Neural crest cell (in vitro differentiated cells): ENCODE measurements at regions not wholly inside any gene's neighbourhood (a gene's known extent, or its start where the extent isn't known, plus 50 kb on each side); places are given as distances from the start of the nearest gene placed in this dataset.
"Not testable (repeated sequence)": the region's sequence is repeated elsewhere in the genome, so short reads cannot be mapped to it uniquely, and the experiment has no call there.

Experiments
- DNase-seq: peaks from one replicate; pipeline ENCODE4 v3.0.0; 2021; ENCODE audit warnings: low read depth, mixed read lengths, low spot score
- H3K27ac Mint-ChIP-seq: one replicate; pipeline ENCODE4 v1.8.0; 2021; ENCODE audit warnings: mild to moderate bottlenecking, mixed read lengths; ENCODE audit not compliant: unreplicated experiment
- H3K27me3 Mint-ChIP-seq: 2 replicates; pipeline ENCODE4 v1.8.0; 2021; ENCODE audit warnings: low read depth, mild to moderate bottlenecking, mixed read lengths
- H3K36me3 Mint-ChIP-seq: 2 replicates; pipeline ENCODE4 v1.8.0; 2021; ENCODE audit warnings: low read depth, mild to moderate bottlenecking, mixed read lengths
- H3K4me1 Mint-ChIP-seq: 2 replicates; pipeline ENCODE4 v1.8.0; 2021; ENCODE audit warnings: mixed read lengths
- H3K4me3 Mint-ChIP-seq: one replicate; pipeline ENCODE4 v1.8.0; 2021; ENCODE audit warnings: mild to moderate bottlenecking, mixed read lengths
- H3K9me3 Mint-ChIP-seq: 2 replicates; pipeline ENCODE4 v1.8.0; 2021; ENCODE audit warnings: mixed read lengths
- CTCF ChIP-seq: fragments of 200-600 bp; sonication (generic); conservative IDR thresholded peaks from 2 replicates; pipeline ENCODE4 v1.5.0; 2021; ENCODE audit warnings: antibody characterized with exemption, mild to moderate bottlenecking

DNA sequence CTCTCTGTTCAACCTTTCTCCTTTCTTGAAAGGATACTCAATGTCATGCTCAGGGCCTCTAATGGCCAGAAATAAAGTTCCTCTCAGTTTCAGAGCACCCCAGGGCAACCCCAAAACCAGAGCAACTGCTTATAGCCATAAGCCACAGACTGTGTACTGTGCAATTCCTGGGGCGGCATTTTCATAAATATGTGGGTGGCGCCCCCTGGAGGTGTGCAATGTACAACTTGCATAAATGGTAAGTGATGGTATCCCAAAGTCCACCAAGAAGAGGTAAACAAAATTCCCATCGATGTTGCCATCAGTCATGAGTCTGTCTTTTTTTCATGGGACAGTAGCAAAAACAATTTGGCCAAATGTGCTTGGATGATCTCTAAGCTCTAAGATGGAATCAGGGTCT lies 108.4 kb upstream of the ROPN1B start:
- not testable (repeated sequence) for H3K27me3 Mint-ChIP-seq, H3K9me3 Mint-ChIP-seq, DNase-seq, H3K27ac Mint-ChIP-seq, H3K36me3 Mint-ChIP-seq, H3K4me1 Mint-ChIP-seq, H3K4me3 Mint-ChIP-seq
- TF ChIP-seq CTCF = peak; percentile 34

DNA sequence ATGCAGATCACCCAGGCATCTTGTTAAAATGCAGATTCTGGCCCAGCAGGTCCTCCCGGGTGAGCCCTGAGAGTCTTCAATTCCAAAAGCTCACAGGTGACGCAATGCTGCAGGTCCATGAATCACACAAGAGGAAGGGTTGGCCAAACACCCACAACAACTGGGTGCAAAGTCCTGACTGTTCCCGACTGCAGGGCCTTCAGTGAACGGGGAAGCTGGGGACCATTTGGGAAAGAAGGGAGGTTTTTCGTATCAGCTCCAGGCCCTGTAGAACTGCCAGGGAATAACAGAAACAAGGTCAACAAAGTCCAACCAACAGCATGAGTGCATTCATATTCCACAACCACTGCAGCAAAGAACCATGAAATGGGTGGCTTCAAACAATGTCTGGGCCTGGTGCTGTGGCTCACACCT lies 106.1 kb upstream of the ROPN1B start:
- not testable (repeated sequence) for H3K4me3 Mint-ChIP-seq, H3K4me1 Mint-ChIP-seq, H3K36me3 Mint-ChIP-seq, H3K27ac Mint-ChIP-seq, H3K27me3 Mint-ChIP-seq, DNase-seq, H3K9me3 Mint-ChIP-seq

DNA sequence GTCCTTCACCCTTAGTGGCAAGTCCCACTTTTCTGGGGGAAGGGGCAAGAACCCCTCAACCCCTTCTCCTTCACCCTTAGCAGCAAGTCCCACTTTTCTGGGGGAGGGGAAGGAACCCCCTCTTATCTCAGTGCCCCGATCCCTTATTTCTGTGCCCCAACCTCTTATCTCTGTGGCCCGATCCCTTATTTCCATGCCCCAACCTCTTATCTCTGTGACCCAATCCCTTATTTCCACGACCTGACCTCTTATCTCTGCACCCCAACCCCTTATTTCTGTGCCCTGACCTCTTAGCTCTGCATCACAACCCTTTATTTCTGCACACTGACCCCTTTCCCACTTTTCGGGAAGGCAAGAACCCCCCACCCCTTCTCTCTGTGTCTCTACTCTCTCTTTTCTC lies 104.4 kb upstream of the ROPN1B start:
- H3K36me3 Mint-ChIP-seq, H3K4me3 Mint-ChIP-seq, DNase-seq, H3K4me1 Mint-ChIP-seq, H3K27ac Mint-ChIP-seq, H3K27me3 Mint-ChIP-seq, H3K9me3 Mint-ChIP-seq: not testable (repeated sequence)

- H3K27ac Mint-ChIP-seq, H3K4me3 Mint-ChIP-seq, DNase-seq, H3K27me3 Mint-ChIP-seq, H3K9me3 Mint-ChIP-seq, H3K4me1 Mint-ChIP-seq: not testable (repeated sequence)
- peaks cover 19% of the 10 kb centered on the region for H3K36me3 Mint-ChIP-seq
These were observed 83.0 kb upstream of the ROPN1B start for GRCh38 chr3:125886006-125886405.

DNA sequence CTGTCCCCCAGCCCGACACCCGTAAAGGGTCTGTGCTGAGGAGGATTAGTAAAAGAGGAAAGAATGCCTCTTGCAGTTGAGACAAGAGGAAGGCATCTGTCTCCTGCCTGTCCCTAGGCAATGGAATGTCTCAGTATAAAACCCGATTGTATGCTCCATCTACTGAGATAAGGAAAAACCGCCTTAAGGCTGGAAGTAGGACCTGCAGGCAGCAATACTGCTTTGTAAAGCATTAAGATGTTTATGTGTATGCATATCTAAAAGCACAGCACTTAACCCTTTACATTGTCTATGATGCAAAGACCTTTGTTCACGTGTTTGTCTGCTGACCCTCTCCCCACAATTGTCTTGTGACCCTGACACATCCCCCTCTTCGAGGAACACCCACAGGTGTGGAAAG lies 69.8 kb upstream of the ROPN1B start:
- DNase-seq, H3K27ac Mint-ChIP-seq, H3K27me3 Mint-ChIP-seq, H3K36me3 Mint-ChIP-seq, H3K4me1 Mint-ChIP-seq, H3K9me3 Mint-ChIP-seq, H3K4me3 Mint-ChIP-seq: not testable (repeated sequence)

DNA sequence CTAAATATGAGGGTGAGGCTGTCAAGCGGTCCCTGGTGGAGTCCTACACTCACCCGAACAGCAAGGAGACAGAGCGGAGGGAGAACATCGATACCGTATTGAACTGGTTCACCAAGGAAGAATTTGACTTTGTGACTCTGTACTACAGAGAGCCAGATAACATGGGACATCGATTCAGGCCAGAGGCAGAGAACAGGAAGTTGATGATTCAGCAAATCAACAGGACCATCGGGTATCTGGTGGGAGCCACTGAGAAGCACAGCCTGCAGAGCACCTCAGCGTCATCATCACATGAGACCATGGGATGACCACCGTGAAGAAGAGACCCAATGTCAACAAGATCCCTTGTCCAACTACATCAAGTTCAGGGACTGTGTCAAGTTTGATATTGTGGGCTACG lies 67.5 kb upstream of the ROPN1B start:
- not testable (repeated sequence) for H3K27ac Mint-ChIP-seq, H3K27me3 Mint-ChIP-seq, H3K4me3 Mint-ChIP-seq, DNase-seq, H3K9me3 Mint-ChIP-seq, H3K4me1 Mint-ChIP-seq
- H3K36me3 Mint-ChIP-seq = peaks cover 11% of the 10 kb centered on the region

GRCh38 chr3:125903780-125904455 lies 65.1 kb upstream of the ROPN1B start:
- not testable (repeated sequence) for H3K9me3 Mint-ChIP-seq, H3K4me1 Mint-ChIP-seq, DNase-seq, H3K27me3 Mint-ChIP-seq, H3K4me3 Mint-ChIP-seq, H3K27ac Mint-ChIP-seq
- peaks cover 11% of the 10 kb centered on the region for H3K36me3 Mint-ChIP-seq

DNA sequence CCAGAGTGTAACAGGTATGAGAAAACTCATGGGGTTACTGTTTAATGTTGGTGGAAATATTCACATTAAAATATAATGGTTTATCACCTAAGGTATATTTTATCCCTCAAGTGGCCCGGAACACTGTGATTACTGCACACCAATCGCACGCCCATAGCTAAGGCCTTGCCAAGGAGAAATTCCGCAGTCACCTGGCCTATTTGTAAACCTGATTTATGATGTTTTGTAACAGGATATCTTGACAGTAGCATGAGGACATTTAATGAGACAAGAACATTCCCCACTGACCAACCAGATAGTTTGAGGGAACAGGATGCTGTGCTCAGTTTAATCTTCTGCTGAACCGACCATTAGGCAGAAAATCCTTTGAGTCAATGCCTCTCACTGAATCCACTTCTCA lies 61.7 kb upstream of the ROPN1B start:
- not testable (repeated sequence) for H3K36me3 Mint-ChIP-seq, H3K4me1 Mint-ChIP-seq, H3K4me3 Mint-ChIP-seq, H3K27ac Mint-ChIP-seq, DNase-seq, H3K9me3 Mint-ChIP-seq, H3K27me3 Mint-ChIP-seq

GRCh38 chr3:125910851-125911250 lies 58.1 kb upstream of the ROPN1B start:
- DNase-seq, H3K36me3 Mint-ChIP-seq, H3K27ac Mint-ChIP-seq, H3K27me3 Mint-ChIP-seq, H3K9me3 Mint-ChIP-seq, H3K4me3 Mint-ChIP-seq: not testable (repeated sequence)
- peaks cover 16% of the 10 kb centered on the region for H3K4me1 Mint-ChIP-seq

- DNase-seq, H3K9me3 Mint-ChIP-seq, H3K36me3 Mint-ChIP-seq, H3K27ac Mint-ChIP-seq, H3K27me3 Mint-ChIP-seq: not testable (repeated sequence)
- H3K4me3 Mint-ChIP-seq = peak overlapping the region; percentile 94
- H3K4me1 Mint-ChIP-seq = peaks cover 21% of the 10 kb centered on the region
These were observed 54.2 kb upstream of the ROPN1B start for GRCh38 chr3:125914608-125915436.

DNA sequence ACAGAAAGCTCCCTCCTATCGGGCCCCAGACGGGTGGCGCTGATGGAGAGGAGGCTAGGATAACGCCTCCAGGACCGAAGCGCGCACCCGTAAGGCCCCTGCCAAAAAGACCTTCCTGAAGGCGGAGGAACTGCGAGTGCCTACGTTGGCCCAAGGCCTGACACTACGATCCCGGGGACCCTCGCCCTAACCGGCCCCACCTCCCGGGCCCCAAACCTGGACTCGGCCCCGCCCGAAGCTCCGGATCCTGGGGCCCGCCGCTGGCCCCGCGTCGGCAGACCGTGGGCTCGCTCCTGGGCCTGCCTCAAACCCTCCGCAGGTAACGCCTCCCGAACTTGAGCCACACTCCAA lies 53.6 kb upstream of the ROPN1B start:
- DNase-seq, H3K27me3 Mint-ChIP-seq, H3K9me3 Mint-ChIP-seq, H3K27ac Mint-ChIP-seq, H3K36me3 Mint-ChIP-seq: not testable (repeated sequence)
- Mint-ChIP-seq H3K4me1 (peaks cover 20% of the 10 kb centered on the region), H3K4me3 (peak overlapping the region; percentile 94)

- Mint-ChIP-seq H3K4me3 (peak overlapping the region; percentile 94), H3K27ac (peak overlapping the region; percentile 88), H3K4me1 (peaks cover 20% of the 10 kb centered on the region)
- not testable (repeated sequence) for H3K9me3 Mint-ChIP-seq, H3K27me3 Mint-ChIP-seq, H3K36me3 Mint-ChIP-seq
- peak; percentile 95 for DNase-seq
These were observed 53.1 kb upstream of the ROPN1B start for GRCh38 chr3:125915792-125916375.
